Heart left ventricle (tissue), 16 donors: ENCODE measurements at regions not wholly inside any gene's neighbourhood (a gene's known extent, or its start where the extent isn't known, plus 50 kb on each side); places are given as distances from the start of the nearest gene placed in this dataset.

Source experiments
- ATAC-seq, 4 donors: fragments of 200-7000 bp; cut with Tn5 transposase; one replicate each; pipeline ENCODE4 v1.9.1; 2020 to 2022; ENCODE audit warnings: moderate library complexity in 4 of 4, mild to moderate bottlenecking in 3 of 4, moderate number of reproducible peaks in 1 of 4
- DNase-seq, 5 donors: peaks; one replicate each; pipeline ENCODE4 v3.0.0-alpha.2; 2020
- H3K27ac ChIP-seq, 12 donors: fragments of 200-600 bp; sonication (generic) in 4 of 12; one replicate each; pipeline versions ENCODE4 v1.5.0 to v1.8.0; 2016 to 2022; ENCODE audit warnings: mild to moderate bottlenecking in 2 of 12
- H3K27me3 ChIP-seq, 9 donors: fragments of 200-600 bp; sonication (generic) in 2 of 9; one replicate each; pipeline versions ENCODE4 v1.5.1 to v1.8.0; 2016 to 2022; ENCODE audit warnings: mild to moderate bottlenecking in 3 of 9
- H3K36me3 ChIP-seq, 9 donors: fragments of 200-600 bp; sonication (generic) in 2 of 9; one replicate each; pipeline versions ENCODE4 v1.5.0 to v1.8.0; 2018 to 2022; ENCODE audit warnings: mild to moderate bottlenecking in 2 of 9
- H3K4me1 ChIP-seq, 12 donors: fragments of 200-600 bp; sonication (generic) in 4 of 12; one replicate each; pipeline versions ENCODE4 v1.5.0 to v1.8.0; 2016 to 2022; ENCODE audit warnings: mild to moderate bottlenecking in 3 of 12
- H3K4me3 ChIP-seq, 12 donors: fragments of 200-600 bp; sonication (generic) in 4 of 12; one replicate each; pipeline versions ENCODE4 v1.5.0 to v1.8.0; 2017 to 2022; ENCODE audit warnings: mild to moderate bottlenecking in 9 of 12, moderate library complexity in 4 of 12
- H3K9me3 ChIP-seq, 12 donors: fragments of 200-600 bp; sonication (generic) in 4 of 12; one replicate each; pipeline versions ENCODE4 v1.5.0 to v1.8.0; 2016 to 2022; ENCODE audit warnings: mild to moderate bottlenecking in 1 of 12
- POLR2A ChIP-seq, 2 donors: fragments of 450-650 bp; IDR thresholded peaks; one replicate each; pipeline ENCODE4 v1.6.1; 2017; ENCODE audit warnings: antibody characterized with exemption in 2 of 2, mild to moderate bottlenecking in 2 of 2, moderate library complexity in 2 of 2
- WGBS, 4 donors: extraction: QIAGEN DNeasy Blood & Tissue Kit in 2 of 4; methylation state at CpG; one replicate each; pipeline versions ENCODE4 v1.1.5 to v1.1.7; 2013 to 2018; 5-methylcytosine and 5-hydroxymethylcytosine counted together
- intact Hi-C, 10 donors: fragments of 100-400 bp; cut with DNase I; formaldehyde crosslinking; loops; one replicate each; pipeline versions ENCODE4 v1.11.1 to v1.14.2; 2022
- TF ChIP-seq, protein P1 (sequence below), 12 donors: fragments of 200-600 bp; sonication (generic) in 4 of 12; IDR thresholded peaks; one replicate each; pipeline versions ENCODE4 v1.5.0 to v1.8.0; 2018 to 2022; ENCODE audit warnings: antibody characterized with exemption in 12 of 12, mild to moderate bottlenecking in 5 of 12
- donor health status: ischemic (EF 13 %, LVEDD 7.1; RV severe dilation, severe dysfunction).
- donor health status: healthy with polysubstance abuse.
- donor health status: DM: no; HTN: yes; CAD: no.
- donor health status: DM: no; HTN: no; CAD: no.
- donor health status: ischemic (EF 25% LVEDD 6.9; RV normal size, moderate dysfunction).
- donor health status: ischemic (EF 25% LVEDD 5.7; RV mildly dilated, moderate dysfunction).
- donor health status: healthy.
- donor health status: DM: yes; HTN: yes; CAD: no.
- donor health status: ischemic (EF 35%, LVEDD 5.7; RV mildly dilated, moderate dysfunction).
- donor health status: nonischemic (EF 11% LVEDD 7.7; RV severe dilation, severe dysfunction).
- donor health status: DM: yes; HTN: yes; CAD: no.
- donor health status: PGD.
- donor health status: ischemic (EF 29% LVEDD 5.4; RV normal size, mild dysfunction).
- donor health status: nonischemic (EF 23%, LVEDD 6.1; RV moderate dilation, normal function).

DNA sequence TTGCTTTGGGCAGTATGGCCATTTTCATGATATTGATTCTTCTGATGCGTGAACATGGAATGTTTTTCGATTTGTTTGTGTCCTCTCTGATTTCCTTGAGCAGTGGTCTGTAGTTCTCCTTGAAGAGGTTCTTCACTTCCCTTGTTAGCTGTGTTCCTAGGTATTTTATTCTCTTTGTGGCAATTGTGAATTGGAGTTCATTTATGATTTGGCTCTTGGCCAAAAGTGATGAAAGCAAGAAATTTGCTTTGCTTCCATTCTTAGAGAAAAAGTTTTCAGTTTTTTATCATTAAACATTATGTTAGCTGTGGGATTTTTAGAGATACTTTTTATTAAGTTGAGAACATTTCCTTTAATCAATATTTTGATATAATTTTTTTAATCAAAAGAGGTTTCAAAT is 203.5 kb downstream of the TAF11L14 start:
- Histone ChIP-seq H3K36me3 (no peaks in the 10 kb centered on the region), H3K4me3 (no peak overlapping the region), H3K9me3 (peaks cover 0 to 19% (median 7%) of the 10 kb centered on the region in 12 donors), H3K27me3 (no peaks in the 10 kb centered on the region), H3K27ac (no peak overlapping the region), H3K4me1 (no peaks in the 10 kb centered on the region)
- intact Hi-C loops = no loop called here
- ATAC-seq = no peak
- no peak for DNase-seq
- WGBS, 4 donors = 75 to 86% (median 79%) methylated on average over 2 of the region's 2 CpGs
- TF ChIP-seq, protein P1, sequence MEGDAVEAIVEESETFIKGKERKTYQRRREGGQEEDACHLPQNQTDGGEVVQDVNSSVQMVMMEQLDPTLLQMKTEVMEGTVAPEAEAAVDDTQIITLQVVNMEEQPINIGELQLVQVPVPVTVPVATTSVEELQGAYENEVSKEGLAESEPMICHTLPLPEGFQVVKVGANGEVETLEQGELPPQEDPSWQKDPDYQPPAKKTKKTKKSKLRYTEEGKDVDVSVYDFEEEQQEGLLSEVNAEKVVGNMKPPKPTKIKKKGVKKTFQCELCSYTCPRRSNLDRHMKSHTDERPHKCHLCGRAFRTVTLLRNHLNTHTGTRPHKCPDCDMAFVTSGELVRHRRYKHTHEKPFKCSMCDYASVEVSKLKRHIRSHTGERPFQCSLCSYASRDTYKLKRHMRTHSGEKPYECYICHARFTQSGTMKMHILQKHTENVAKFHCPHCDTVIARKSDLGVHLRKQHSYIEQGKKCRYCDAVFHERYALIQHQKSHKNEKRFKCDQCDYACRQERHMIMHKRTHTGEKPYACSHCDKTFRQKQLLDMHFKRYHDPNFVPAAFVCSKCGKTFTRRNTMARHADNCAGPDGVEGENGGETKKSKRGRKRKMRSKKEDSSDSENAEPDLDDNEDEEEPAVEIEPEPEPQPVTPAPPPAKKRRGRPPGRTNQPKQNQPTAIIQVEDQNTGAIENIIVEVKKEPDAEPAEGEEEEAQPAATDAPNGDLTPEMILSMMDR (IDR thresholded peaks at IDR 0.05) = no peak
- TF ChIP-seq POLR2A (IDR thresholded peaks at IDR 0.05) = no peak

DNA sequence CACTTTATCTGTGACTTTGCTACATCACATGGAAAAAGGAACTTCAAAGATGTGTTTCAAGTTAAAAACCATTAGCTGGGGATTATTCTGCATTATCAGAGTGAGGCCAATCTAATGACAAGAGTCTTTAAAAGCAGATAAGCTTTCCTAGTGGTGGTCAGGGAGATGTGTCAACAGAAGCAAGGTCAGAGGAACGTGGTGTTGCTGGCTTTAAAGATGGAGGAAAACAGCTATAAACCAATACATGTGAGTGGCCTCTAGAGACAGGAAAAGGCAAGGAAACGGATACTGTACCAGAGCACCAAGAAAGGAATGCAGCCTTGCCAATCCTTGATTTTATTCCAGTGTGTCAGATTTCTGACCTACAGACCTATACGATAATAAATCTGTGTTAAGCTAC is 204.2 kb downstream of the TAF11L14 start:
- TF ChIP-seq, protein P1 (IDR thresholded peaks at IDR 0.05) = no peak
- no peak for TF ChIP-seq POLR2A (IDR thresholded peaks at IDR 0.05)
- H3K9me3 ChIP-seq = peaks cover 0 to 19% (median 7%) of the 10 kb centered on the region in 12 donors

DNA sequence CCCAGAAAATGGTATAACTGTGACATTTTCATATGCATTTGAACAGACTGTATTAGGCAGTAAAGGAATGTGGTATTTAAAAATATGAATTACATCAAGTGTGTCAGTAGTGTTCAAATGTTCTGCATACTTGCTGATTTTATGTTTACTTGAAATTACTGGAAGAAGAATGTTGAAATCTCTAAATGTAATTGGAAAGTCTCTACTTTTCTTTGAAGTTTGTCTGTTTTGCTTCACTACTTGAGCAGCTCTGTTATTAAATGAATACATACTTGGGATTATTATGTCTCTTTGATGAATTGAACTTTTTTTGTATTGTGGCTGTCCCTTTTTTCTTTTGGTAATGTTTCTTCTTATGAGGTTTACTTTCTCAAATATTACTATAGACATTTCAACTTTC is 205.6 kb downstream of the TAF11L14 start:
- Histone ChIP-seq H3K27me3 (no peaks in the 10 kb centered on the region), H3K36me3 (no peaks in the 10 kb centered on the region), H3K27ac (no peak overlapping the region), H3K9me3 (peaks cover 0 to 19% (median 7%) of the 10 kb centered on the region in 12 donors), H3K4me3 (no peak overlapping the region), H3K4me1 (no peaks in the 10 kb centered on the region)
- no peak for DNase-seq
- no peak for ATAC-seq
- TF ChIP-seq, protein P1 (IDR thresholded peaks at IDR 0.05) = no peak
- TF ChIP-seq POLR2A (IDR thresholded peaks at IDR 0.05) = no peak
- intact Hi-C loops = no loop called here

More for the DNA sequence above, 204.2 kb downstream of the TAF11L14 start:
- Histone ChIP-seq H3K4me3 (no peak overlapping the region), H3K27ac (no peak overlapping the region), H3K36me3 (no peaks in the 10 kb centered on the region), H3K27me3 (no peaks in the 10 kb centered on the region), H3K4me1 (no peaks in the 10 kb centered on the region)
- no peak for DNase-seq
- no peak for ATAC-seq
- WGBS, 4 donors = 37 to 44% (median 41%) methylated on average over 3 of the region's 3 CpGs
- intact Hi-C loops = no loop called here

DNA sequence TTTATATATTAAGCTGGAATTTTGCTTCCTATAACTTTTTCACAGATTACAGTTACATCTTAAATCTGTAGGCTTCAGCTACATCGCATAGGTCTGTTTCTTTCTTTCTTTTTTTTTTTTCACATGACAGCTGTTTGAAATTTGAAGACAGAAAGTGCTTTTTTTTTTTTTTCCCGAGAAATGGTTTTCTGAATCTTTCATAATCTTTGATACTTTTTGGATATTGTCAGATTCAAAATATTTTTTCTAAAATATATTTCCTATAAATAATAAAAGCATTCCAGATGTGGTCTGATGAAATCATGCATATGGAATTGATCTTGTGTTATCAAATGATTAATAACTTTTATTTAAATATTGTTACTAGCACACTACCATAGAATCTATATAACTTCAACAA is 212.2 kb downstream of the TAF11L14 start:
- ATAC-seq (no peak), DNase-seq (no peak)
- no peaks in the 10 kb centered on the region for H3K27me3 ChIP-seq
- intact Hi-C loops = no loop called here
- TF ChIP-seq POLR2A (IDR thresholded peaks at IDR 0.05) = no peak
- TF ChIP-seq, protein P1 (IDR thresholded peaks at IDR 0.05) = no peak
- H3K36me3 ChIP-seq = no peaks in the 10 kb centered on the region
- no peak overlapping the region for H3K27ac ChIP-seq
- peaks cover 0 to 10% (median 0%) of the 10 kb centered on the region in 12 donors for H3K9me3 ChIP-seq
- WGBS, 4 donors = 85 to 91% (median 87%) methylated on average over 2 of the region's 2 CpGs
- H3K4me1 ChIP-seq = no peaks in the 10 kb centered on the region
- H3K4me3 ChIP-seq = no peak overlapping the region
